GM12878 (cell line): ENCODE measurements at regions not wholly inside any gene's neighbourhood (a gene's known extent, or its start where the extent isn't known, plus 50 kb on each side); places are given as distances from the start of the nearest gene placed in this dataset.

Experiments
- ATAC-seq: fragments of 200-7000 bp; cut with Tn5 transposase; 3 replicates; pipeline ENCODE4 v1.9.1; 2020; ENCODE audit warnings: mild to moderate bottlenecking, moderate library complexity
- BruUV-seq: library from RNA; stranded (reverse); fragments of 400-500 nt; replicated peaks from 2 replicates; lab custom pipeline; 2021; lab: Mats Ljungman, UMichigan
- CTCF ChIA-PET: fragments of 300-600 bp; sonication (Branson Sonifier 250); formaldehyde crosslinking; extraction: SDS; loops from one replicate; lab custom pipeline; 2021; ENCODE audit warnings: inconsistent platforms; lab: Yijun Ruan, JAX
- POLR2A ChIA-PET: fragments of 350-600 bp; formaldehyde crosslinking; extraction: SDS; loops from one replicate; lab custom pipeline; 2021; ENCODE audit warnings: inconsistent platforms; lab: Charles Lee
- RAD21 ChIA-PET: fragments of 300-600 bp; sonication (Branson Sonifier 250); formaldehyde crosslinking; loops from one replicate; lab custom pipeline; 2023; ENCODE audit warnings: antibody characterized with exemption; ENCODE audit not compliant: unreplicated experiment; lab: Charles Lee
- SMC1A ChIA-PET: fragments of 300-600 bp; sonication (Branson Sonifier 250); formaldehyde crosslinking; loops from one replicate; lab custom pipeline; 2023; ENCODE audit not compliant: unreplicated experiment, uncharacterized antibody; lab: Charles Lee
- DNase-seq: peaks from one replicate; pipeline ENCODE4 v3.0.0-alpha.2; 2011; ENCODE audit warnings: low read depth, low spot score
- FAIRE-seq: peaks from 3 replicates; lab custom pipeline; 2011; peaks lifted over from hg19 to GRCh38; lab: Jason Lieb, UNC
- H2AFZ ChIP-seq: 2 replicates; pipeline ENCODE4 v1.6.0; 2011; ENCODE audit warnings: low read depth, low read length, control low read depth; ENCODE audit not compliant: control insufficient read depth
- H3K27ac ChIP-seq: 2 replicates; pipeline ENCODE4 v1.5.1; 2011; ENCODE audit warnings: control low read depth; ENCODE audit not compliant: control insufficient read depth, insufficient read depth
- H3K27me3 ChIP-seq, 2 experiments: replicated peaks in 1 of 2; 2 replicates each; pipeline versions ENCODE4 v1.6.0 to v1.6.1; 2011; ENCODE audit warnings: low read length in 1 of 2; ENCODE audit not compliant: control insufficient read depth in 2 of 2, insufficient read depth in 2 of 2
- H3K36me3 ChIP-seq, 2 experiments: 2 replicates each; pipeline ENCODE4 v1.5.1; 2011; ENCODE audit warnings: low read length in 1 of 2; ENCODE audit not compliant: control insufficient read depth in 2 of 2, insufficient read depth in 2 of 2
- H3K4me1 ChIP-seq: 2 replicates; pipeline ENCODE4 v1.6.1; 2011; ENCODE audit warnings: mild to moderate bottlenecking, low read length, moderate library complexity, mixed read lengths; ENCODE audit not compliant: control insufficient read depth, insufficient read depth
- H3K4me2 ChIP-seq: 2 replicates; pipeline ENCODE4 v1.6.0; 2011; ENCODE audit warnings: control low read depth; ENCODE audit not compliant: control insufficient read depth, insufficient read depth
- H3K4me3 ChIP-seq: fragments of 200-600 bp; sonication (generic); 2 replicates; pipeline ENCODE4 v1.5.1; 2016
- H3K79me2 ChIP-seq: 2 replicates; pipeline ENCODE4 v1.6.0; 2011; ENCODE audit warnings: low read length; ENCODE audit not compliant: control insufficient read depth, insufficient read depth
- H3K9ac ChIP-seq: 2 replicates; pipeline ENCODE4 v1.8.0; 2011; ENCODE audit warnings: low read length, control low read depth, mixed read lengths; ENCODE audit not compliant: control insufficient read depth, insufficient read depth
- H3K9me3 ChIP-seq: replicated peaks from 3 replicates; pipeline ENCODE4 v1.5.1; 2011; ENCODE audit warnings: mild to moderate bottlenecking, low read length; ENCODE audit not compliant: control insufficient read depth, insufficient read depth
- H4K20me1 ChIP-seq: 2 replicates; pipeline ENCODE4 v1.6.0; 2011; ENCODE audit not compliant: control insufficient read depth, insufficient read depth
- CBFB ChIP-seq: IDR thresholded peaks from 2 replicates; pipeline ENCODE4 v1.6.1; 2016; ENCODE audit warnings: antibody characterized with exemption, low read depth
- HDAC6 ChIP-seq: fragments of 200-600 bp; sonication (generic); IDR thresholded peaks from one replicate; pipeline ENCODE4 v1.8.0; 2017; ENCODE audit warnings: antibody characterized with exemption; ENCODE audit not compliant: unreplicated experiment
- IKZF1 ChIP-seq: fragments of 450-650 bp; conservative IDR thresholded peaks from 2 replicates; pipeline ENCODE4 v1.6.1; 2017; ENCODE audit warnings: antibody characterized with exemption, mild to moderate bottlenecking
- MEF2A ChIP-seq: IDR thresholded peaks from 2 replicates; pipeline ENCODE4 v1.6.1; 2011; ENCODE audit warnings: low read depth, mild to moderate bottlenecking, low read length, moderate library complexity; ENCODE audit not compliant: insufficient read depth
- MEF2B ChIP-seq: fragments of 450-650 bp; IDR thresholded peaks from 2 replicates; pipeline ENCODE4 v1.6.1; 2018; ENCODE audit warnings: mild to moderate bottlenecking, moderate library complexity; ENCODE audit not compliant: partially characterized antibody, poor library complexity, severe bottlenecking
- MYB ChIP-seq: fragments of 150-350 bp; IDR thresholded peaks from 2 replicates; pipeline ENCODE4 v1.6.1; 2014; ENCODE audit warnings: mild to moderate bottlenecking, low read depth, low read length, borderline replicate concordance
- NFIC ChIP-seq: IDR thresholded peaks from 2 replicates; pipeline ENCODE4 v1.6.1; 2012; ENCODE audit warnings: low read depth, mild to moderate bottlenecking, inconsistent platforms, low read length, moderate library complexity
- NFXL1 ChIP-seq: fragments of 450-650 bp; IDR thresholded peaks from 2 replicates; pipeline ENCODE4 v1.6.1; 2017; ENCODE audit warnings: antibody characterized with exemption, mild to moderate bottlenecking, borderline replicate concordance
- PKNOX1 ChIP-seq: fragments of 450-650 bp; IDR thresholded peaks from 2 replicates; pipeline ENCODE4 v1.6.1; 2016; ENCODE audit warnings: mild to moderate bottlenecking
- SMARCA5 ChIP-seq: fragments of 450-650 bp; IDR thresholded peaks from 2 replicates; pipeline ENCODE4 v1.6.1; 2017; ENCODE audit warnings: mild to moderate bottlenecking
- SREBF1 ChIP-seq: IDR thresholded peaks from 2 replicates; pipeline ENCODE4 v1.6.1; 2012; ENCODE audit warnings: mild to moderate bottlenecking, low read length
- ZNF24 ChIP-seq: fragments of 450-650 bp; IDR thresholded peaks from 2 replicates; pipeline ENCODE4 v1.6.1; 2017; ENCODE audit warnings: antibody characterized with exemption, mild to moderate bottlenecking
- ZNF622 ChIP-seq: fragments of 450-650 bp; IDR thresholded peaks from 2 replicates; pipeline ENCODE4 v1.6.1; 2017; ENCODE audit warnings: mild to moderate bottlenecking, inconsistent platforms
- WGBS: methylation state at CpG from one replicate; pipeline ENCODE4 v1.1.6; 2016; ENCODE audit warnings: low lambda C conversion rate; ENCODE audit not compliant: insufficient replicate concordance, insufficient coverage; ENCODE audit errors: missing lambda C conversion rate; 5-methylcytosine and 5-hydroxymethylcytosine counted together
- in situ Hi-C: fragments of 300-500 bp; cut with MboI; formaldehyde crosslinking; loops from 9 replicates; pipeline ENCODE4 v1.14.3; 2018; ENCODE audit warnings: mixed read lengths
- intact Hi-C: fragments of 100-400 bp; cut with micrococcal nuclease; formaldehyde crosslinking; loops from one replicate; pipeline ENCODE4 v1.14.2; 2022; ENCODE audit not compliant: unreplicated experiment
- TF ChIP-seq, protein P1 (sequence below): IDR thresholded peaks from 2 replicates; pipeline ENCODE4 v1.6.1; 2012; ENCODE audit warnings: low read depth, low read length, improper control_type of control experiment

GRCh38 chr6:163779727-163780284 is 365.3 kb downstream of the QKI start:
- no peak for DNase-seq
- no peak for FAIRE-seq
- no peak overlapping the region for H3K4me2 ChIP-seq
- ChIA-PET POLR2A (no interaction called here), SMC1A (interaction anchor here (0.6 kb wide), 1 partner anchor 58 kb away, joined by 4 read pairs; no protein-coding TSS in a partner anchor)
- H3K4me1 ChIP-seq: peaks cover 9% of the 10 kb centered on the region
- intact Hi-C loops: loop anchor here (2.0 kb wide), 1 partner anchor 43 kb away; no protein-coding TSS in a partner anchor
- TF ChIP-seq, protein P1, sequence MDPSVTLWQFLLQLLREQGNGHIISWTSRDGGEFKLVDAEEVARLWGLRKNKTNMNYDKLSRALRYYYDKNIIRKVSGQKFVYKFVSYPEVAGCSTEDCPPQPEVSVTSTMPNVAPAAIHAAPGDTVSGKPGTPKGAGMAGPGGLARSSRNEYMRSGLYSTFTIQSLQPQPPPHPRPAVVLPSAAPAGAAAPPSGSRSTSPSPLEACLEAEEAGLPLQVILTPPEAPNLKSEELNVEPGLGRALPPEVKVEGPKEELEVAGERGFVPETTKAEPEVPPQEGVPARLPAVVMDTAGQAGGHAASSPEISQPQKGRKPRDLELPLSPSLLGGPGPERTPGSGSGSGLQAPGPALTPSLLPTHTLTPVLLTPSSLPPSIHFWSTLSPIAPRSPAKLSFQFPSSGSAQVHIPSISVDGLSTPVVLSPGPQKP: no peak
- TF ChIP-seq ZNF622 (no peak), NFIC (no peak), ZNF24 (no peak), NFXL1 (no peak), CBFB (no peak), MEF2A (no peak), PKNOX1 (no peak), SREBF1 (no peak), MYB (no peak), IKZF1 (no peak), HDAC6 (no peak), SMARCA5 (no peak), MEF2B (no peak)
- TF ChIP-seq, all 136 proteins: peak for 0
- no peak overlapping the region for H2AFZ ChIP-seq
- H3K27ac ChIP-seq: no peak overlapping the region
- ChIA-PET RAD21 (no interaction called here), CTCF (no interaction called here)
- ATAC-seq: no peak
- 59% methylated on average over 7 of the region's 7 CpGs for WGBS
- no peaks in the 10 kb centered on the region for H3K36me3 ChIP-seq
- no peaks in the 10 kb centered on the region for H3K9me3 ChIP-seq
- no peaks in the 10 kb centered on the region for H4K20me1 ChIP-seq
- no TSS peak for BruUV-seq
- no peak overlapping the region for H3K4me3 ChIP-seq
- no peaks in the 10 kb centered on the region for H3K79me2 ChIP-seq
- H3K9ac ChIP-seq: no peak overlapping the region
- in situ Hi-C loops: no loop called here
- no peaks in the 10 kb centered on the region for H3K27me3 ChIP-seq
